ENCODE measurements at regions not wholly inside any gene's neighbourhood (a gene's known extent, or its start where the extent isn't known, plus 50 kb on each side); places are given as distances from the start of the nearest gene placed in this dataset.

- Histone ChIP-seq H3K27me3 (replicated peaks in 1 of 4; ENCODE audit: control extremely low read depth in 1 of 4, control insufficient read depth in 3 of 4, insufficient read depth in 4 of 4, low read length in 3 of 4) (no peaks in the 10 kb centered on the region), H3K36me3 (replicated peaks in 1 of 2; ENCODE audit: control extremely low read depth in 1 of 2, control insufficient read depth in 1 of 2, extremely low read depth in 1 of 2, insufficient read depth in 2 of 2, low read length in 1 of 2) (no peaks in the 10 kb centered on the region), H3K4me2 (replicated peaks; ENCODE audit: low read depth, low read length, poor library complexity, severe bottlenecking) (no peak overlapping the region), H3K4me3 (ENCODE audit: control extremely low read depth in 1 of 5, extremely low read depth in 1 of 5, insufficient read depth in 1 of 5, low read depth in 2 of 5, low read length in 4 of 5) (no peak overlapping the region), H3K79me2 (ENCODE audit: control insufficient read depth, insufficient read depth, low read length) (no peaks in the 10 kb centered on the region), H3K4me1 (ENCODE audit: control insufficient read depth in 2 of 2, insufficient read depth in 2 of 2, low read length in 2 of 2) (no peaks in the 10 kb centered on the region), H4K20me1 (ENCODE audit: control insufficient read depth, insufficient read depth, low read length, poor library complexity, severe bottlenecking) (no peaks in the 10 kb centered on the region), H2AFZ (ENCODE audit: insufficient read depth, low read depth, low read length, poor library complexity, severe bottlenecking) (no peak overlapping the region), H3K9ac (ENCODE audit: low read length) (no peak overlapping the region), H3K9me3 (ENCODE audit: control extremely low read depth in 1 of 3, control insufficient read depth in 2 of 3, insufficient read depth in 1 of 3, low read length in 2 of 3) (no peaks in the 10 kb centered on the region), H3K27ac (ENCODE audit: low read length in 2 of 2) (no peak overlapping the region)
- ChIA-PET POLR2A (no interaction called here), CTCF (no interaction called here)
- 40% methylated on average over 1 of the region's 2 CpGs for WGBS (ENCODE audit: insufficient coverage)
- Mint-ChIP-seq H3K4me1 (no peaks in the 10 kb centered on the region), H3K9me3 (ENCODE audit: insufficient read depth) (peaks cover 3% of the 10 kb centered on the region), H3K4me3 (no peak overlapping the region), H3K27me3 (no peaks in the 10 kb centered on the region), H3K27ac (no peak overlapping the region)
- intact Hi-C loops (cut with micrococcal nuclease): no loop called here
- DNase-seq: no peak
- TF ChIP-seq EZH2 (IDR thresholded peaks at IDR 0.05; ENCODE audit: borderline replicate concordance, insufficient read depth, low read depth, low read length, poor library complexity, severe bottlenecking) (no peak), CTCF (IDR thresholded peaks at IDR 0.05) (no peak)
- no peak for ATAC-seq (ENCODE audit: low read depth)
Measured at GRCh38 chr12:58615047-58615446, 305.3 kb downstream of the LRIG3 start.

GRCh38 chr12:58615576-58615975, 304.7 kb downstream of the LRIG3 start:
- Histone ChIP-seq H3K27ac (ENCODE audit: low read length in 2 of 2) (no peak overlapping the region), H3K36me3 (replicated peaks in 1 of 2; ENCODE audit: control extremely low read depth in 1 of 2, control insufficient read depth in 1 of 2, extremely low read depth in 1 of 2, insufficient read depth in 2 of 2, low read length in 1 of 2) (no peaks in the 10 kb centered on the region), H3K4me2 (replicated peaks; ENCODE audit: low read depth, low read length, poor library complexity, severe bottlenecking) (no peak overlapping the region), H2AFZ (ENCODE audit: insufficient read depth, low read depth, low read length, poor library complexity, severe bottlenecking) (no peak overlapping the region), H3K9me3 (ENCODE audit: control extremely low read depth in 1 of 3, control insufficient read depth in 2 of 3, insufficient read depth in 1 of 3, low read length in 2 of 3) (no peaks in the 10 kb centered on the region), H3K4me1 (ENCODE audit: control insufficient read depth in 2 of 2, insufficient read depth in 2 of 2, low read length in 2 of 2) (no peaks in the 10 kb centered on the region), H3K79me2 (ENCODE audit: control insufficient read depth, insufficient read depth, low read length) (no peaks in the 10 kb centered on the region), H3K27me3 (replicated peaks in 1 of 4; ENCODE audit: control extremely low read depth in 1 of 4, control insufficient read depth in 3 of 4, insufficient read depth in 4 of 4, low read length in 3 of 4) (no peaks in the 10 kb centered on the region), H3K9ac (ENCODE audit: low read length) (no peak overlapping the region), H4K20me1 (ENCODE audit: control insufficient read depth, insufficient read depth, low read length, poor library complexity, severe bottlenecking) (no peaks in the 10 kb centered on the region), H3K4me3 (ENCODE audit: control extremely low read depth in 1 of 5, extremely low read depth in 1 of 5, insufficient read depth in 1 of 5, low read depth in 2 of 5, low read length in 4 of 5) (no peak overlapping the region)
- Mint-ChIP-seq H3K27ac (no peak overlapping the region), H3K9me3 (ENCODE audit: insufficient read depth) (peaks cover 3% of the 10 kb centered on the region), H3K27me3 (no peaks in the 10 kb centered on the region), H3K4me1 (no peaks in the 10 kb centered on the region), H3K4me3 (no peak overlapping the region)
- CTCF ChIA-PET: no interaction called here
- POLR2A ChIA-PET: no interaction called here
- intact Hi-C loops (cut with micrococcal nuclease): no loop called here
- DNase-seq: no peak
- ATAC-seq (ENCODE audit: low read depth): no peak
- TF ChIP-seq EZH2 (IDR thresholded peaks at IDR 0.05; ENCODE audit: borderline replicate concordance, insufficient read depth, low read depth, low read length, poor library complexity, severe bottlenecking) (no peak), CTCF (IDR thresholded peaks at IDR 0.05) (no peak)

All from B cell (primary cell).